GM23248 (cell line): ENCODE measurements at regions not wholly inside any gene's neighbourhood (a gene's known extent, or its start where the extent isn't known, plus 50 kb on each side); places are given as distances from the start of the nearest gene placed in this dataset.

Experiments
- DNase-seq: peaks from one replicate; pipeline ENCODE4 v3.0.0-alpha.2; 2015
- H2AFZ ChIP-seq: fragments of 200-600 bp; sonication (generic); 2 replicates; pipeline ENCODE4 v1.6.1; 2016; ENCODE audit warnings: antibody characterized with exemption
- H3F3A ChIP-seq: fragments of 200-600 bp; sonication (generic); 2 replicates; pipeline ENCODE4 v1.6.1; 2016; ENCODE audit warnings: mild to moderate bottlenecking, antibody characterized with exemption, mixed run types; ENCODE audit not compliant: insufficient read depth
- H3K27ac ChIP-seq: fragments of 200-600 bp; sonication (generic); 2 replicates; pipeline ENCODE4 v1.5.1; 2016; ENCODE audit warnings: mild to moderate bottlenecking
- H3K27me3 ChIP-seq: fragments of 200-600 bp; sonication (generic); replicated peaks from 2 replicates; pipeline ENCODE4 v1.6.1; 2016; ENCODE audit warnings: mild to moderate bottlenecking; ENCODE audit not compliant: insufficient read depth
- H3K36me3 ChIP-seq: fragments of 200-600 bp; sonication (generic); 2 replicates; pipeline ENCODE4 v1.6.1; 2016; ENCODE audit warnings: low read depth, mild to moderate bottlenecking
- H3K4me1 ChIP-seq: fragments of 200-600 bp; sonication (generic); 2 replicates; pipeline ENCODE4 v1.6.1; 2016; ENCODE audit warnings: mild to moderate bottlenecking; ENCODE audit not compliant: insufficient read depth
- H3K4me2 ChIP-seq: fragments of 200-600 bp; sonication (generic); one replicate; pipeline ENCODE4 v1.6.1; 2016; ENCODE audit warnings: mild to moderate bottlenecking; ENCODE audit not compliant: unreplicated experiment
- H3K4me3 ChIP-seq: fragments of 200-600 bp; sonication (generic); 2 replicates; pipeline ENCODE4 v1.5.1; 2016; ENCODE audit warnings: mild to moderate bottlenecking
- H3K79me2 ChIP-seq: fragments of 200-600 bp; sonication (generic); 2 replicates; pipeline ENCODE4 v1.6.1; 2016; ENCODE audit warnings: mild to moderate bottlenecking; ENCODE audit not compliant: insufficient read depth
- H3K9ac ChIP-seq: fragments of 200-600 bp; sonication (generic); 2 replicates; pipeline ENCODE4 v1.6.1; 2016; ENCODE audit warnings: mild to moderate bottlenecking
- H3K9me2 ChIP-seq: fragments of 200-600 bp; sonication (generic); 2 replicates; pipeline ENCODE4 v1.6.1; 2016; ENCODE audit warnings: mixed run types, mild to moderate bottlenecking, moderate library complexity; ENCODE audit not compliant: insufficient read depth
- H3K9me3 ChIP-seq: fragments of 200-600 bp; sonication (generic); one replicate; pipeline ENCODE4 v1.6.1; 2017; ENCODE audit warnings: low read depth
- H4K20me1 ChIP-seq: fragments of 200-600 bp; sonication (generic); 2 replicates; pipeline ENCODE4 v1.6.0; 2016; ENCODE audit not compliant: insufficient read depth
- EZH2 ChIP-seq: fragments of 200-600 bp; sonication (generic); IDR thresholded peaks from 2 replicates; pipeline ENCODE4 v1.6.1; 2018; ENCODE audit warnings: antibody characterized with exemption, mild to moderate bottlenecking; ENCODE audit not compliant: insufficient read depth, poor library complexity, severe bottlenecking
- EZH2phosphoT487 ChIP-seq: fragments of 200-600 bp; sonication (generic); IDR thresholded peaks from 2 replicates; pipeline ENCODE4 v1.6.1; 2018; ENCODE audit warnings: antibody characterized with exemption, moderate library complexity, mild to moderate bottlenecking, low read depth; ENCODE audit not compliant: insufficient read depth
- WGBS, 2 experiments: methylation state at CpG; one replicate each; pipeline ENCODE4 v1.1.6; 2015 to 2017; ENCODE audit warnings: low lambda C conversion rate in 2 of 2, low coverage in 1 of 2; ENCODE audit errors: missing lambda C conversion rate in 2 of 2; 5-methylcytosine and 5-hydroxymethylcytosine counted together
- in situ Hi-C: fragments of 300-500 bp; cut with MboI; formaldehyde crosslinking; loops from 2 replicates; pipeline ENCODE4 v1.15.0; 2020

GRCh38 chr16:82395212-82395611 lies 225.2 kb upstream of the MPHOSPH6 start:
- TF ChIP-seq EZH2 (no peak), EZH2phosphoT487 (no peak)
- no peak overlapping the region for H3K4me3 ChIP-seq
- H3K27ac ChIP-seq = no peak overlapping the region
- H3K9me3 ChIP-seq = no peaks in the 10 kb centered on the region
- no peak overlapping the region for H3K9ac ChIP-seq
- no peak overlapping the region for H3K4me2 ChIP-seq
- no peak for DNase-seq
- H2AFZ ChIP-seq = no peak overlapping the region
- no peaks in the 10 kb centered on the region for H3K9me2 ChIP-seq
- H3K27me3 ChIP-seq = no peaks in the 10 kb centered on the region
- no peaks in the 10 kb centered on the region for H3K79me2 ChIP-seq
- in situ Hi-C loops = no loop called here
- H4K20me1 ChIP-seq = no peaks in the 10 kb centered on the region
- H3F3A ChIP-seq = no peaks in the 10 kb centered on the region
- H3K36me3 ChIP-seq = no peaks in the 10 kb centered on the region
- H3K4me1 ChIP-seq = no peaks in the 10 kb centered on the region

GRCh38 chr16:82391690-82392089 lies 221.7 kb upstream of the MPHOSPH6 start:
- no peak for DNase-seq
- in situ Hi-C loops = no loop called here

GRCh38 chr16:82389956-82390650 lies 220.1 kb upstream of the MPHOSPH6 start:
- in situ Hi-C loops = no loop called here
- TF ChIP-seq EZH2 = no peak
- no peak for TF ChIP-seq EZH2phosphoT487
- H2AFZ ChIP-seq = no peak overlapping the region
- no peaks in the 10 kb centered on the region for H3K9me2 ChIP-seq
- H3K4me1 ChIP-seq = no peaks in the 10 kb centered on the region
- H3K9me3 ChIP-seq = no peaks in the 10 kb centered on the region
- H3K27ac ChIP-seq = no peak overlapping the region
- DNase-seq = no peak
- no peak overlapping the region for H3K4me3 ChIP-seq
- H4K20me1 ChIP-seq = no peaks in the 10 kb centered on the region
- H3K36me3 ChIP-seq = no peaks in the 10 kb centered on the region
- no peaks in the 10 kb centered on the region for H3F3A ChIP-seq
- no peaks in the 10 kb centered on the region; the same call in 1 of the 2 replicates for H3K27me3 ChIP-seq
- 54 to 58% methylated on average over 7 of the region's 7 CpGs for WGBS, 2 experiments
- no peak overlapping the region for H3K4me2 ChIP-seq
- H3K79me2 ChIP-seq = no peaks in the 10 kb centered on the region
- H3K9ac ChIP-seq = no peak overlapping the region

More at GRCh38 chr16:82391690-82392089, 221.7 kb upstream of the MPHOSPH6 start:
- H3K79me2 ChIP-seq = no peaks in the 10 kb centered on the region
- no peaks in the 10 kb centered on the region for H3K9me2 ChIP-seq
- TF ChIP-seq EZH2 (no peak), EZH2phosphoT487 (no peak)
- H2AFZ ChIP-seq = no peak overlapping the region
- H4K20me1 ChIP-seq = no peaks in the 10 kb centered on the region
- no peaks in the 10 kb centered on the region for H3K4me1 ChIP-seq
- H3K27me3 ChIP-seq = no peaks in the 10 kb centered on the region; the same call in 1 of the 2 replicates
- no peaks in the 10 kb centered on the region for H3K36me3 ChIP-seq
- no peak overlapping the region for H3K9ac ChIP-seq
- H3K27ac ChIP-seq = no peak overlapping the region
- no peaks in the 10 kb centered on the region for H3F3A ChIP-seq
- WGBS, 2 experiments = 18 to 25% methylated on average over 3 of the region's 3 CpGs
- no peak overlapping the region for H3K4me2 ChIP-seq
- no peaks in the 10 kb centered on the region for H3K9me3 ChIP-seq
- no peak overlapping the region for H3K4me3 ChIP-seq

- Histone ChIP-seq H3K27ac (no peak overlapping the region), H3K9ac (no peak overlapping the region), H3F3A (no peaks in the 10 kb centered on the region), H3K4me1 (no peaks in the 10 kb centered on the region), H3K9me3 (no peaks in the 10 kb centered on the region), H2AFZ (no peak overlapping the region), H3K4me3 (no peak overlapping the region), H3K4me2 (no peak overlapping the region), H3K27me3 (no peaks in the 10 kb centered on the region; the same call in 1 of the 2 replicates), H4K20me1 (no peaks in the 10 kb centered on the region), H3K36me3 (no peaks in the 10 kb centered on the region), H3K79me2 (no peaks in the 10 kb centered on the region), H3K9me2 (no peaks in the 10 kb centered on the region)
- in situ Hi-C loops = no loop called here
- no peak for DNase-seq
- WGBS, 2 experiments = 13 to 19% methylated on average over 1 of the region's 1 CpG
- TF ChIP-seq EZH2phosphoT487 (no peak), EZH2 (no peak)
Measured at GRCh38 chr16:82386761-82387160, 216.7 kb upstream of the MPHOSPH6 start.

- H3K9ac ChIP-seq = no peak overlapping the region
- in situ Hi-C loops = no loop called here
- TF ChIP-seq EZH2phosphoT487 = no peak
- TF ChIP-seq EZH2 = no peak
Measured at GRCh38 chr16:82384949-82385348, 214.9 kb upstream of the MPHOSPH6 start.

More at GRCh38 chr16:82384949-82385348, 214.9 kb upstream of the MPHOSPH6 start:
- DNase-seq = no peak
- Histone ChIP-seq H3F3A (no peaks in the 10 kb centered on the region), H3K36me3 (no peaks in the 10 kb centered on the region), H3K4me3 (no peak overlapping the region), H3K9me3 (no peaks in the 10 kb centered on the region), H3K27me3 (no peaks in the 10 kb centered on the region; the same call in 1 of the 2 replicates), H3K9me2 (no peaks in the 10 kb centered on the region), H3K4me2 (no peak overlapping the region), H4K20me1 (no peaks in the 10 kb centered on the region), H3K4me1 (no peaks in the 10 kb centered on the region), H3K27ac (no peak overlapping the region), H2AFZ (no peak overlapping the region), H3K79me2 (no peaks in the 10 kb centered on the region)
- 18 to 19% methylated on average over 4 of the region's 4 CpGs for WGBS, 2 experiments
